C4-2B (cell line): ENCODE measurements at regions not wholly inside any gene's neighbourhood (a gene's known extent, or its start where the extent isn't known, plus 50 kb on each side); places are given as distances from the start of the nearest gene placed in this dataset.

ENCODE experiments used
- CTCF ChIP-seq: fragments of 450-650 bp; conservative IDR thresholded peaks from 2 replicates; pipeline ENCODE4 v1.5.1; 2017; ENCODE audit warnings: mild to moderate bottlenecking
- ZFX ChIP-seq: fragments of 450-650 bp; IDR thresholded peaks from 2 replicates; pipeline ENCODE4 v1.6.1; 2017

GRCh38 chr4:188266386-188266785 lies 127.1 kb downstream of the TRIML1 start:
- TF ChIP-seq CTCF = no peak
- TF ChIP-seq ZFX = no peak
